Transverse colon (tissue), 4 donors: ENCODE measurements at regions not wholly inside any gene's neighbourhood (a gene's known extent, or its start where the extent isn't known, plus 50 kb on each side); places are given as distances from the start of the nearest gene placed in this dataset.
"Not testable (repeated sequence)": the region's sequence is repeated elsewhere in the genome, so short reads cannot be mapped to it uniquely, and the experiment has no call there.

Experiments used
- POLR2A ChIP-seq: fragments of 450-650 bp; IDR thresholded peaks from one replicate; pipeline ENCODE4 v1.6.1; 2016; ENCODE audit warnings: antibody characterized with exemption, mild to moderate bottlenecking, moderate library complexity
- POLR2AphosphoS5 ChIP-seq, 3 donors: sonication (generic); formaldehyde crosslinking; IDR thresholded peaks; one replicate each; pipeline ENCODE4 v1.6.1; 2016; ENCODE audit warnings: antibody characterized with exemption in 3 of 3
- TF ChIP-seq, protein P1 (sequence below), 5 experiments: fragments of 200-600 bp in 3 of 5; fragments of 450-650 bp in 2 of 5; sonication (generic) in 3 of 5; IDR thresholded peaks; 1 replicate in 2 of 5; 2 replicates in 3 of 5; pipeline ENCODE4 v1.5.1; 2016 to 2017; ENCODE audit warnings: antibody characterized with exemption in 5 of 5, inconsistent platforms in 3 of 5, mild to moderate bottlenecking in 2 of 5, moderate library complexity in 1 of 5

DNA sequence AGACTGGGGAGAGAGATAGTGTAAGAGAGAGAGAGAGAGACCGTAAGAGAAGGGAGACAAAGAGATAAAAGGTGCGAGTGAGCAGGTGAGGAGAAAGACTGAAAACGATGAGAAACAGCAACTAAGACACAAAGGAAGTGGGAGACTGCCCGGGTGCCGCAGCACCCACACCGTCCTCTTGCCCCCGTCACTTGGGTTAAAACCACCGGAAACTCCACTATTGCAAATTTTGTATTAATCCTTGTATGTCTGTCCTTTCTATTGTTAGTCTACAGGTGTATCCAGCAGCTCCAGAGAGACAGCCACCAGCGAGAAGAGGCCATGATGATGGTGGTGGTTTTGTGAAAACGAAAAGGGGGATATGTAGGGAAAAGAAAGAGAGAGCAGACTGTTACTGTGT lies 96.8 kb downstream of the ART5 start:
- TF ChIP-seq POLR2AphosphoS5 (IDR thresholded peaks at IDR 0.05); POLR2A: not testable (repeated sequence)
- TF ChIP-seq, protein P1, sequence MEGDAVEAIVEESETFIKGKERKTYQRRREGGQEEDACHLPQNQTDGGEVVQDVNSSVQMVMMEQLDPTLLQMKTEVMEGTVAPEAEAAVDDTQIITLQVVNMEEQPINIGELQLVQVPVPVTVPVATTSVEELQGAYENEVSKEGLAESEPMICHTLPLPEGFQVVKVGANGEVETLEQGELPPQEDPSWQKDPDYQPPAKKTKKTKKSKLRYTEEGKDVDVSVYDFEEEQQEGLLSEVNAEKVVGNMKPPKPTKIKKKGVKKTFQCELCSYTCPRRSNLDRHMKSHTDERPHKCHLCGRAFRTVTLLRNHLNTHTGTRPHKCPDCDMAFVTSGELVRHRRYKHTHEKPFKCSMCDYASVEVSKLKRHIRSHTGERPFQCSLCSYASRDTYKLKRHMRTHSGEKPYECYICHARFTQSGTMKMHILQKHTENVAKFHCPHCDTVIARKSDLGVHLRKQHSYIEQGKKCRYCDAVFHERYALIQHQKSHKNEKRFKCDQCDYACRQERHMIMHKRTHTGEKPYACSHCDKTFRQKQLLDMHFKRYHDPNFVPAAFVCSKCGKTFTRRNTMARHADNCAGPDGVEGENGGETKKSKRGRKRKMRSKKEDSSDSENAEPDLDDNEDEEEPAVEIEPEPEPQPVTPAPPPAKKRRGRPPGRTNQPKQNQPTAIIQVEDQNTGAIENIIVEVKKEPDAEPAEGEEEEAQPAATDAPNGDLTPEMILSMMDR (IDR thresholded peaks at IDR 0.05) = not testable (repeated sequence)
